Neuronal stem cell (in vitro differentiated cells): ENCODE measurements at regions not wholly inside any gene's neighbourhood (a gene's known extent, or its start where the extent isn't known, plus 50 kb on each side); places are given as distances from the start of the nearest gene placed in this dataset.

ENCODE experiments used
- DNase-seq: peaks from one replicate; pipeline ENCODE4 v3.0.0-alpha.2; 2013; ENCODE audit warnings: low spot score
- H2AFZ ChIP-seq: one replicate; pipeline ENCODE4 v1.6.1; 2013; ENCODE audit warnings: mild to moderate bottlenecking, low read length, inconsistent platforms
- H2AK5ac ChIP-seq: 2 replicates; pipeline ENCODE4 v1.6.1; 2013; ENCODE audit warnings: low read depth, mild to moderate bottlenecking, inconsistent platforms, low read length, moderate library complexity, mixed read lengths
- H2BK120ac ChIP-seq: 2 replicates; pipeline ENCODE4 v1.6.1; 2013; ENCODE audit warnings: low read depth, mild to moderate bottlenecking, inconsistent platforms, low read length, moderate library complexity, mixed read lengths
- H2BK12ac ChIP-seq: one replicate; pipeline ENCODE4 v1.6.1; 2013; ENCODE audit warnings: low read length, inconsistent platforms
- H2BK15ac ChIP-seq: 2 replicates; pipeline ENCODE4 v1.6.1; 2013; ENCODE audit warnings: mild to moderate bottlenecking, low read length, inconsistent platforms, mixed read lengths
- H2BK5ac ChIP-seq: one replicate; pipeline ENCODE4 v1.6.1; 2013; ENCODE audit warnings: inconsistent platforms, mild to moderate bottlenecking, low read length, moderate library complexity
- H3K14ac ChIP-seq: one replicate; pipeline ENCODE4 v1.6.1; 2013; ENCODE audit warnings: low read length, inconsistent platforms
- H3K18ac ChIP-seq: 2 replicates; pipeline ENCODE4 v1.6.1; 2013; ENCODE audit warnings: low read length, inconsistent platforms
- H3K23ac ChIP-seq: 2 replicates; pipeline ENCODE4 v1.6.1; 2013; ENCODE audit warnings: low read depth, mild to moderate bottlenecking, mixed read lengths, low read length, inconsistent platforms; ENCODE audit not compliant: poor library complexity
- H3K27ac ChIP-seq: replicated peaks from 3 replicates; pipeline ENCODE4 v1.5.1; 2013; ENCODE audit warnings: low read length, inconsistent platforms
- H3K27me3 ChIP-seq, 3 experiments: 2 replicates each; pipeline ENCODE4 v1.6.1; 2013; ENCODE audit warnings: low read length in 3 of 3, mild to moderate bottlenecking in 2 of 3, inconsistent platforms in 1 of 3, low read depth in 1 of 3, mixed read lengths in 1 of 3, moderate library complexity in 1 of 3; ENCODE audit not compliant: control insufficient read depth in 3 of 3, insufficient read depth in 3 of 3
- H3K36me3 ChIP-seq, 2 donors: replicated peaks in 1 of 2; 2 replicates each; pipeline ENCODE4 v1.6.1; 2013; ENCODE audit warnings: low read length in 2 of 2; ENCODE audit not compliant: control insufficient read depth in 2 of 2, insufficient read depth in 2 of 2
- H3K4ac ChIP-seq: 2 replicates; pipeline ENCODE4 v1.6.1; 2013; ENCODE audit warnings: inconsistent platforms, mild to moderate bottlenecking, low read length, moderate library complexity
- H3K4me1 ChIP-seq, 2 donors: 1 replicate in 1 of 2; 2 replicates in 1 of 2; pipeline ENCODE4 v1.6.1; 2013; ENCODE audit warnings: low read length in 2 of 2, low read depth in 1 of 2; ENCODE audit not compliant: control insufficient read depth in 2 of 2, insufficient read depth in 1 of 2
- H3K4me2 ChIP-seq: one replicate; pipeline ENCODE4 v1.6.1; 2013; ENCODE audit warnings: mild to moderate bottlenecking, low read length, inconsistent platforms; ENCODE audit not compliant: insufficient read depth, poor library complexity, severe bottlenecking
- H3K4me3 ChIP-seq, 2 donors: 2 replicates each; pipeline ENCODE4 v1.5.1; 2013; ENCODE audit warnings: low read length in 2 of 2, mild to moderate bottlenecking in 2 of 2, inconsistent platforms in 1 of 2, moderate library complexity in 1 of 2
- H3K79me1 ChIP-seq: one replicate; pipeline ENCODE4 v1.6.1; 2013; ENCODE audit warnings: low read depth, mild to moderate bottlenecking, inconsistent platforms, low read length, moderate library complexity
- H3K9ac ChIP-seq: one replicate; pipeline ENCODE4 v1.6.1; 2013; ENCODE audit warnings: mild to moderate bottlenecking, low read depth, low read length, inconsistent platforms; ENCODE audit not compliant: poor library complexity
- H3K9me3 ChIP-seq, 2 donors: replicated peaks in 1 of 2; 2 replicates each; pipeline versions ENCODE3 to v1.6.1; 2013; ENCODE audit warnings: low read length in 2 of 2, mild to moderate bottlenecking in 2 of 2, inconsistent platforms in 1 of 2, low read depth in 1 of 2, mixed read lengths in 1 of 2, moderate library complexity in 1 of 2; ENCODE audit not compliant: control insufficient read depth in 2 of 2, insufficient read depth in 1 of 2
- H4K8ac ChIP-seq: one replicate; pipeline ENCODE4 v1.6.1; 2013; ENCODE audit warnings: low read depth, mild to moderate bottlenecking, inconsistent platforms, low read length, moderate library complexity
- H4K91ac ChIP-seq: one replicate; pipeline ENCODE4 v1.6.1; 2013; ENCODE audit warnings: low read length, low read depth, mild to moderate bottlenecking, inconsistent platforms; ENCODE audit not compliant: poor library complexity
- WGBS, 2 donors: extraction: QIAGEN DNeasy Blood & Tissue Kit; methylation state at CpG; one replicate each; pipeline ENCODE4 v1.1.7; 2013; ENCODE audit warnings: missing lambda C conversion rate in 2 of 2, mixed read lengths in 1 of 2; ENCODE audit not compliant: insufficient read length in 2 of 2, insufficient replicate concordance in 1 of 2; ENCODE audit errors: extremely low coverage in 2 of 2; 5-methylcytosine and 5-hydroxymethylcytosine counted together

DNA sequence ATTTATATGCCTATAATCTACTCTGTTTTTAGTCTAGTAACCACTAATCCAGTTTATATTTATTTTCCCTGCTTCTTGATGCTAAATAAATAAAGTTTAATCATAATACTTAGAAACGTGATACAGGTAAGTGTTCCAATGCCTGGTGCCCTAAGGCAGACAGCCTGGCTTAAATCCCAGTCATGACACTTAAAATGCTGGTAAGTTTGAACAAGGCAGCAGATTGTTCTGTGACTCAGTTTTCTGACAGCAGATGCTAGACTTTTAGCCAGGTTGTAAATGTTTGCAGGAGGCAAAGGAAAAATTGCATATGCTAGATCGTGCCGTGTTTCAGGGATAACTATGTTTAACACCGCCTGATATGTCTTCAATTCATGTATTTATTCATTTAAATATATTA lies 2661.6 kb downstream of the PCDH7 start:
- no CpG with 5 or more reads among the region's 4 CpGs for WGBS, 2 donors
- H3K36me3 ChIP-seq = no peaks in the 10 kb centered on the region

DNA sequence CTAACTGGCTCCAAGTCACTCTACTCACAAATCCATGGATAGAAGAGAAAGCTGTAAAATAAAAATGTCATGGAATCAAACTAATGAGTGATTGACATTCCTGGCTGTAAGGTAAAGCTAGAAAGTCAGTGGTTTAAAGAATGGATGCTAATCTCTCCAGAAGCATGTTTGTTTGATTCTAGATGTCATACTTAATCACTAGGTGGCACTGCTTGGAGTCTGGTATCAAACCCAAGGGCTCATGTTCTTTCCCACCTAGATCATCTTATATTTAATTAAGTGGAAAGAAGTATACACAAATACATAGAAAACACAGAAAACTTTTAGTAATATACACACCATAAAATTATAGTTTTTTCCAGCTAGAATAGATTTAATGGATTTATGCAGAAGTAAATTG lies 2666.6 kb downstream of the PCDH7 start:
- Histone ChIP-seq H4K8ac (no peak overlapping the region), H3K27me3 (no peaks in the 10 kb centered on the region), H3K27ac (no peak overlapping the region), H3K4me1 (no peaks in the 10 kb centered on the region), H3K36me3 (no peaks in the 10 kb centered on the region), H3K4me3 (no peak overlapping the region), H2BK120ac (no peak overlapping the region), H2BK12ac (no peak overlapping the region), H2AK5ac (no peak overlapping the region), H3K18ac (no peak overlapping the region), H3K4ac (no peak overlapping the region), H3K4me2 (no peak overlapping the region), H2AFZ (no peak overlapping the region), H3K9ac (no peak overlapping the region), H3K9me3 (peaks cover 0 to 5% of the 10 kb centered on the region in 2 donors), H3K79me1 (no peaks in the 10 kb centered on the region), H3K23ac (no peak overlapping the region), H3K14ac (no peak overlapping the region), H2BK15ac (no peak overlapping the region), H4K91ac (no peak overlapping the region), H2BK5ac (no peak overlapping the region)
- no peak for DNase-seq

More for the DNA sequence above, 2661.6 kb downstream of the PCDH7 start:
- H3K4ac ChIP-seq = no peak overlapping the region
- no peak overlapping the region for H3K14ac ChIP-seq
- H2BK15ac ChIP-seq = no peak overlapping the region
- no peak overlapping the region for H2BK12ac ChIP-seq
- H2BK5ac ChIP-seq = no peak overlapping the region
- no peak overlapping the region for H4K8ac ChIP-seq
- H3K27ac ChIP-seq = no peak overlapping the region
- no peaks in the 10 kb centered on the region for H3K27me3 ChIP-seq
- H2AFZ ChIP-seq = no peak overlapping the region
- H3K79me1 ChIP-seq = no peaks in the 10 kb centered on the region
- H3K4me1 ChIP-seq = no peaks in the 10 kb centered on the region
- peaks cover 0 to 3% of the 10 kb centered on the region in 2 donors for H3K9me3 ChIP-seq
- no peak overlapping the region for H2BK120ac ChIP-seq
- H3K23ac ChIP-seq = no peak overlapping the region
- H3K18ac ChIP-seq = no peak overlapping the region
- no peak overlapping the region for H3K9ac ChIP-seq
- no peak for DNase-seq
- no peak overlapping the region for H3K4me3 ChIP-seq
- H4K91ac ChIP-seq = no peak overlapping the region
- H3K4me2 ChIP-seq = no peak overlapping the region
- no peak overlapping the region for H2AK5ac ChIP-seq

DNA sequence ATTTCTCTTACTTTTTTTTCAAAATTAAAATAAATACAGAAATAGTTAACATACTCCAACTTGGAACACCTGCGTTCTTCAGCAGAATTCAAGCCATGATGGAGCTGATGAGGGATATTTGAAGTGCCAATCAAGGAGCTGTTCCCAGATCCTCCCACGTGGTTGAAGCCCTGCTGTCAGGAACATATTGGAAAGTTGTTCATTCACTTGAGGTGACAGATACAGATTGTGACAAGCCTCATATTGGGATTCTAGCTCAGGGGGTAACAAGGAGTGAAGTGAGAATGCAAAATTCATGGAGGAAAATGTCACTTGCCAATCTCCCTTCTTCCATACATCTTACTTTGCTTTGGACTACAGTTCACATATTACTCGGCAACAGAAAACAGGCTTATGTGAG lies 2670.8 kb downstream of the PCDH7 start:
- Histone ChIP-seq H3K14ac (no peak overlapping the region), H3K27me3 (no peaks in the 10 kb centered on the region), H3K79me1 (no peaks in the 10 kb centered on the region), H3K36me3 (no peaks in the 10 kb centered on the region), H2BK120ac (no peak overlapping the region), H2BK15ac (no peak overlapping the region), H3K4me1 (no peaks in the 10 kb centered on the region), H3K9me3 (peaks cover 0 to 3% of the 10 kb centered on the region in 2 donors), H3K18ac (no peak overlapping the region), H3K27ac (no peak overlapping the region), H3K9ac (no peak overlapping the region), H2BK12ac (no peak overlapping the region), H3K4ac (no peak overlapping the region), H2AFZ (no peak overlapping the region), H3K4me3 (no peak overlapping the region), H3K23ac (no peak overlapping the region), H4K91ac (no peak overlapping the region), H3K4me2 (no peak overlapping the region), H2AK5ac (no peak overlapping the region), H2BK5ac (no peak overlapping the region), H4K8ac (no peak overlapping the region)
- DNase-seq = no peak
- no CpG with 5 or more reads among the region's 3 CpGs for WGBS, 2 donors

DNA sequence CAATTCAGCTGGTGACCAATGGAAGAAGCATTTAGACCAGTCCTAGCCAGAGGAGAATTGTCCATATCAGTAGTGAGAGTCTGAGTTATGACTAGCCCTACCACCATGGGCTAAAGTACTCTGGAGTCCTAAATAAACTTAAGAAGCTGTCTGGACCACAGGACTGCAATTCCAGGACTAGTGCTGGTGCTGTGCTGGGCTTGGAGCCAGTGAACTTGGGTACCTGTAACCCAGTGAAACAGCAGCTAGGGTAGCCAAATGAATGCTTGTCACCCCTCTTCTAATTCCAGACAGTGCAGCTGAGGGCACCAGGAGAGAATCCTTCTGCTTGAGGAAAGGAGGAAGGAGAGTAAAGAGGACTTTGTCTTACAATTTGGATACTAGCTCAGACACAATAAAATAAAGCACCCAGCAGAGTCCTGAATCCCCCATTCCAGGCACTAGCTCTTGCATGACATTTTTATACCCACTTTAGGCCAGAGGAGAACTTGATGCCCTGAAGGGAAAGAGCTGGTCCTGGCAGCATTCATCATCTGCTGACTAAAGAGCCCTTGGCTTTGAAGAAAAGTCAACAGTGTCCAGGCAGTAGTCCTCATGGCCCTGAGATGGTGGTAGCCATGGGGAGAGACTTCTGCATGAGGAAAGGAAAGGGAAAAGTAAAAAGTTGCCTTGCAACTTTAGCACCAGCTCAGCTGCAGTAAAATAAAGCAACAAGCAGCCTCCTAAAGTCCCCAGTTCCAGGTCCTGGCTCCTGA lies 2675.7 kb downstream of the PCDH7 start:
- no peak overlapping the region for H4K8ac ChIP-seq

More for the DNA sequence above, 2675.7 kb downstream of the PCDH7 start:
- Histone ChIP-seq H2AK5ac (no peak overlapping the region), H3K9me3 (peaks cover 0 to 5% of the 10 kb centered on the region in 2 donors), H4K91ac (no peak overlapping the region), H3K4ac (no peak overlapping the region), H2BK120ac (no peak overlapping the region), H2AFZ (no peak overlapping the region), H2BK5ac (no peak overlapping the region), H3K36me3 (no peaks in the 10 kb centered on the region), H3K27ac (no peak overlapping the region), H3K27me3 (no peaks in the 10 kb centered on the region), H3K79me1 (no peaks in the 10 kb centered on the region), H3K4me2 (no peak overlapping the region), H3K14ac (no peak overlapping the region), H3K9ac (no peak overlapping the region), H2BK12ac (no peak overlapping the region), H3K4me3 (no peak overlapping the region), H3K23ac (no peak overlapping the region), H2BK15ac (no peak overlapping the region), H3K4me1 (no peaks in the 10 kb centered on the region), H3K18ac (no peak overlapping the region)
- no peak for DNase-seq
